Liver (tissue), 8 donors: ENCODE measurements at regions not wholly inside any gene's neighbourhood (a gene's known extent, or its start where the extent isn't known, plus 50 kb on each side); places are given as distances from the start of the nearest gene placed in this dataset.

ENCODE experiments used
- DNase-seq: peaks from one replicate; pipeline ENCODE4 v3.0.0-alpha.2; 2017; ENCODE audit warnings: low spot score
- H3K27ac ChIP-seq, 2 donors: one replicate each; pipeline ENCODE4 v1.7.0; 2013; ENCODE audit warnings: inconsistent platforms in 2 of 2, low read length in 2 of 2, control low read depth in 1 of 2, low read depth in 1 of 2, mild to moderate bottlenecking in 1 of 2
- H3K27me3 ChIP-seq, 4 donors: one replicate each; pipeline versions ENCODE4 v1.6.1 to v1.7.0; 2013; ENCODE audit warnings: low read length in 3 of 4, inconsistent platforms in 1 of 4, mild to moderate bottlenecking in 1 of 4, moderate library complexity in 1 of 4; ENCODE audit not compliant: control insufficient read depth in 4 of 4, insufficient read depth in 4 of 4
- H3K36me3 ChIP-seq, 4 donors: one replicate each; pipeline versions ENCODE4 v1.6.1 to v1.7.0; 2013; ENCODE audit warnings: low read length in 3 of 4, mild to moderate bottlenecking in 3 of 4, low read depth in 1 of 4, moderate library complexity in 1 of 4; ENCODE audit not compliant: control insufficient read depth in 4 of 4, insufficient read depth in 3 of 4
- H3K4me1 ChIP-seq, 4 donors: one replicate each; pipeline versions ENCODE4 v1.6.1 to v1.7.0; 2013; ENCODE audit warnings: low read length in 3 of 4, mild to moderate bottlenecking in 3 of 4, moderate library complexity in 1 of 4; ENCODE audit not compliant: control insufficient read depth in 4 of 4, insufficient read depth in 4 of 4
- H3K4me3 ChIP-seq, 3 donors: one replicate each; pipeline versions ENCODE4 v1.6.1 to v1.7.0; 2013; ENCODE audit warnings: low read length in 3 of 3, control low read depth in 1 of 3, low read depth in 1 of 3, mild to moderate bottlenecking in 1 of 3
- H3K9ac ChIP-seq, 2 donors: one replicate each; pipeline ENCODE4 v1.7.0; 2013; ENCODE audit warnings: low read length in 2 of 2, mild to moderate bottlenecking in 2 of 2, moderate library complexity in 2 of 2, control low read depth in 1 of 2, low read depth in 1 of 2
- H3K9me3 ChIP-seq, 4 donors: one replicate each; pipeline versions ENCODE4 v1.6.1 to v1.7.0; 2013; ENCODE audit warnings: low read length in 3 of 4; ENCODE audit not compliant: control insufficient read depth in 4 of 4
- ATF3 ChIP-seq: IDR thresholded peaks from 2 replicates; pipeline ENCODE4 v1.6.1; 2016; ENCODE audit warnings: antibody characterized with exemption
- CTCF ChIP-seq: fragments of 150-350 bp; IDR thresholded peaks from 2 replicates; pipeline ENCODE4 v1.5.1; 2017; ENCODE audit warnings: improper control_type of control experiment, low read depth, low read length; ENCODE audit not compliant: missing input control
- FOXA1 ChIP-seq: IDR thresholded peaks from 2 replicates; pipeline ENCODE4 v1.6.1; 2016; ENCODE audit warnings: antibody characterized with exemption
- FOXA2 ChIP-seq: IDR thresholded peaks from 2 replicates; pipeline ENCODE4 v1.6.1; 2016; ENCODE audit warnings: antibody characterized with exemption
- GABPA ChIP-seq, 2 donors: IDR thresholded peaks in 1 of 2; conservative IDR thresholded peaks in 1 of 2; 2 replicates each; pipeline ENCODE4 v1.6.1; 2016; ENCODE audit warnings: antibody characterized with exemption in 2 of 2, mild to moderate bottlenecking in 1 of 2, moderate library complexity in 1 of 2
- HNF4A ChIP-seq, 2 donors: conservative IDR thresholded peaks; 2 replicates each; pipeline ENCODE4 v1.6.1; 2016; ENCODE audit warnings: antibody characterized with exemption in 2 of 2, mild to moderate bottlenecking in 2 of 2
- MAX ChIP-seq: IDR thresholded peaks from 2 replicates; pipeline ENCODE4 v1.6.1; 2016; ENCODE audit warnings: antibody characterized with exemption
- NR2F2 ChIP-seq: IDR thresholded peaks from 2 replicates; pipeline ENCODE4 v1.6.1; 2016; ENCODE audit warnings: antibody characterized with exemption
- RAD21 ChIP-seq, 2 donors: IDR thresholded peaks; 2 replicates each; pipeline ENCODE4 v1.6.1; 2016; ENCODE audit warnings: antibody characterized with exemption in 2 of 2, mild to moderate bottlenecking in 2 of 2
- REST ChIP-seq: IDR thresholded peaks from 2 replicates; pipeline ENCODE4 v1.6.1; 2016; ENCODE audit warnings: antibody characterized with exemption, mild to moderate bottlenecking
- SP1 ChIP-seq: IDR thresholded peaks from 2 replicates; pipeline ENCODE4 v1.6.1; 2018; ENCODE audit warnings: antibody characterized with exemption, mild to moderate bottlenecking
- TAF1 ChIP-seq: conservative IDR thresholded peaks from 2 replicates; pipeline ENCODE4 v1.6.1; 2016; ENCODE audit warnings: antibody characterized with exemption, mild to moderate bottlenecking
- ZBTB33 ChIP-seq: IDR thresholded peaks from 2 replicates; pipeline ENCODE4 v1.6.1; 2016; ENCODE audit warnings: antibody characterized with exemption
- WGBS: extraction: QIAGEN DNeasy Blood & Tissue Kit; methylation state at CpG from one replicate; pipeline ENCODE4 v1.1.7; 2013; 5-methylcytosine and 5-hydroxymethylcytosine counted together
- donor health status: healthy.
- donor health status: healthy.
- donor health status: healthy.
- donor health status: healthy.
- donor health status: healthy.

GRCh38 chrX:148424570-148424969 is 75.8 kb upstream of the AFF2 start (continued):
- TF ChIP-seq CTCF (no peak), SP1 (no peak)

- no peak overlapping the region for H3K27ac ChIP-seq
- H3K4me1 ChIP-seq = no peaks in the 10 kb centered on the region
- no peaks in the 10 kb centered on the region for H3K9me3 ChIP-seq
- no peak overlapping the region for H3K9ac ChIP-seq
- 73% methylated on average over 3 of the region's 3 CpGs for WGBS
- H3K27me3 ChIP-seq = no peaks in the 10 kb centered on the region
- no peak for DNase-seq
- TF ChIP-seq FOXA2 = no peak
- no peak for TF ChIP-seq ZBTB33
- TF ChIP-seq ATF3 = no peak
- no peak for TF ChIP-seq REST
- no peak for TF ChIP-seq SP1
- TF ChIP-seq GABPA (IDR thresholded peaks at IDR 0.05 in 1 of 2, conservative IDR thresholded peaks at IDR 0.05 in 1 of 2) = no peak
- TF ChIP-seq MAX = no peak
- no peak for TF ChIP-seq HNF4A (conservative IDR thresholded peaks at IDR 0.05)
- no peak for TF ChIP-seq CTCF
- TF ChIP-seq TAF1 = no peak
- no peak for TF ChIP-seq NR2F2
- no peak for TF ChIP-seq RAD21 (IDR thresholded peaks at IDR 0.05)
- no peak for TF ChIP-seq FOXA1
- no peak overlapping the region for H3K4me3 ChIP-seq
- no peaks in the 10 kb centered on the region for H3K36me3 ChIP-seq
Observed at GRCh38 chrX:148426467-148426866, 74.0 kb upstream of the AFF2 start.
